NCI-H510A (cell line): ENCODE measurements at regions not wholly inside any gene's neighbourhood (a gene's known extent, or its start where the extent isn't known, plus 50 kb on each side); places are given as distances from the start of the nearest gene placed in this dataset.
"Not testable (repeated sequence)": the region's sequence is repeated elsewhere in the genome, so short reads cannot be mapped to it uniquely, and the experiment has no call there.

Source experiments
- DNase-seq: peaks from one replicate; lab custom pipeline; 2025; lab: John Stamatoyannopoulos, UW

DNA sequence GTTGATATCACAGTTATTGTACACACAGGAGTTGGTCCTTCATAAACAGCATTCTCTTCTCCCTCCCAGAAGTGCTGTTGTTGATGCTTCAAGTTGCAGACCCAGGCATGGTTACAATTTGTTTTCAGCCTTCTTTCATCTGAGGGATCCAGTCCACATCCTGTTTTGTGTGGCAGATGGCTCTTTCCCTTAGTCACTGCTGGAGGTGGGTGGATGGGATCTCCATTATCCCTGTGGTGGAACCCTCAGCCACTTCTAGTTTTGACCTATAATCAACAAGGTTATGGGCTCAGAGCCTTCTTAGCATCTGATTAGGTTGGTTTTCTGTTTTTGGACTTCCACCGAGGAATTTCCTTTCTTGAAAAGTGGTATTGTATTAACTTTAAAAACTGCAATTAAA, 214.2 kb downstream of the SH2D4B start:
- DNase-seq = no peak

DNA sequence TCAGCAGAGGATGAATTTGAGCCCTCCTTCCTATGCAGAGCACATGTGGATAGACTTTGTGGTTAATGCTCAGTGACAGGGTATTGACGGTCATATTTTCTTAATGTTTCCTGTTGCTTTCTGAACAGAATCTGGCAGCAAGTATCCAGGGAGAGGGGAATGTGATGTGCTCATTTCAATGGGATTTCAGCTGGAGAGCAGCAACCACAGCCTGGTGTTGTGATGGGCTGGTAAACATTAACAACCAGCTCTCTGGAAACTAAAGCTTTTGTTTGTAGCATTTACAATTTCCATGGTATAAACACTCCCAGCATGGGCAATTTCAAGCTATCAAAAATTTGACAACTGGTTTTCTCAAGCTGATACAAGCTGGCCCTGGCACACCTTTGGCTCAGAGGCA, 215.9 kb downstream of the SH2D4B start:
- DNase-seq = no peak

DNA sequence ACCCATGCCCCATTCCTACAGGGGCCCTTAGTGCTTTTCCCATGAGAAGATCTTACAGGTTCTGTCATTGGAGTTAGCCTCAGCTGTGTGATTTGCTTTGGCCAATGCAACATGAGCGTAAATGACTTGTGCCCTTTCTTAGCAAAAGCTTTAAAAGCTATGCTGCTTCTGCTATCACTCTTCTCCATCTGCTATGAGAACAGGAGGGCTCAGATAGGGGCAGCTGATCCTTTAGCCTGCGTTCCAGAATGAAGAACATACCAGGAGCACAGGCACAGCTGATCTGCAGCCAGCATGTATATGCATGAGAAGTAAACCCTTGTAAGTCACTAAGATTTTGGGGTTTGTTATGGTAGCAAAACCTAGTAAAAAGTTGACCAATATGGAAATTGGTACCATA, 218.2 kb downstream of the SH2D4B start:
- DNase-seq = no peak

DNA sequence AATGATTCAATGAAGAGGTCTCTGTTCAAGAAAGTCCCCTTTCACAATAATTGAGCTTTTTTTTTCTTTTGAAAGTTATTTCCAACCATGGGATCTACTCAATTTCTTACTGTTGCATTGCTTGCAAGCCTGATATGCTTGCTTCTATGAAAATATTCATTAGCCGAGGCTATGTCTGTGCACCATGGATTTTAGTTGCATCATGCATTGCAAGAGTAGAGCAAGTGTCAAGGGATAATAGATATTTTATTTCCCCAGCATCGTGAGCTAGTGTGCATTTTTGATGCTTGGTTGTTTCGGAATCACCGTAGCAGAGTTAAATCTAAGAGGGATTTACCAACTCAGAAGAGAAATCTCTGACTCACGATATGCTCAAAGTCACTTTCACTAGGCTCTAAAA, 222.0 kb downstream of the SH2D4B start:
- DNase-seq = no peak

DNA sequence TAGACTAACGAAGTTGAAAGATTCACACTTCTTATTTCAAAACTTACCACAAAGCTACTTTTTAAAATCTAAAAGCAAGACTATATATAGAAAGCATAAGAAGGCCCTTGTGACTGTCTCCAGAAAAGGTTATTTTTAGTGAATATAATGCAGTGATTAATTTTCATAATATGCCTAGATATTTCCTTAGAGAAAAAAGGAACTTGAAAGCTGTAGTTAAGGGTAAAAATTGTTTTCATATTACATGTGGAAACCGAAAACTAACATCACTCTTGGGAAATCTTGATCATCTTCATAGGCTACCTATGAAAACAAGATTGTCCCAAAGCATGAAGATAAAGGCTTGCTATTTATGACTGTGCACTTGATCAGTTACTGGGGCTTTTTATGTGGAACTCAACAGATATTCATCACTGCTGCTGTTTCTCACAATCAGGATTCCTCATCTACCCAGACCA, 223.2 kb downstream of the SH2D4B start:
- no peak for DNase-seq

DNA sequence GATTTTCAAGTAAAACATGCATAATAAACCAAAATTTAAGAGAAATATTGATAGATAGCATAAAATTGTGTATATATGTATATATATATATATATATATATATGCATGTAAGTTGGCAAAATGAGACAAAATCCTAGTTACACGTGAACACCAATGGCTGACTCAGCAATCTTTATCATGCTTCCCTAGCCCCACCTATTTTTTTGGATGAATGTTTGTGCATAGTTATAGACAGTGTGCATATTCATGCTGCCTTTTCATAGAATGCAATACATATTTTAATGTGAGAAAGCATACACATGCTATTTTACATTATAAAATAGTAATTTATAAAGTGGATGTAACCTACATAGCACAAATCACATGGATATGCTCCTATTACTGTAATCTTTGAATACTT, 230.3 kb downstream of the SH2D4B start:
- no peak for DNase-seq

DNA sequence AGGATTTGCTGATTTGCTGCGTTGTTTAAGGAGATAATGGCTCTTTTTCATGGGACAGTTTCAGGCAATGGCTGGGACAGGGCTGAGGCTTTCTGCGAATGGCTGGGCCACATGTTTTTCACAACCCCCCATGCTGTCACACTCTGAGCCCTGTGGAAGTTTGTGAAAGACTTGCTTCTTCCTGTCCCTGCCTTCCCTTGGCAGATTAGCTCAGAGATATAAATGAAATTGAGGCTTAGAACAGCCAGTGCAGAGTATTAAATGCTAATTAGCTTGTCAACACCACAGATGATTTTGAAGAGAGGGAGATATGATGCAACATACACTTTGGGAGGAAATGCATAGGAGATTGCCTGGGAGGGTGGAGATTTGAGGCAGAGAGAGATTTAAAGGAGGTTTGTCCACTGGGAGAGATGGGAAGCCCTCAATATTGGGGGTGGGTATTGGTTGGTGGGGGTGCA, 232.0 kb downstream of the SH2D4B start:
- DNase-seq = no peak

DNA sequence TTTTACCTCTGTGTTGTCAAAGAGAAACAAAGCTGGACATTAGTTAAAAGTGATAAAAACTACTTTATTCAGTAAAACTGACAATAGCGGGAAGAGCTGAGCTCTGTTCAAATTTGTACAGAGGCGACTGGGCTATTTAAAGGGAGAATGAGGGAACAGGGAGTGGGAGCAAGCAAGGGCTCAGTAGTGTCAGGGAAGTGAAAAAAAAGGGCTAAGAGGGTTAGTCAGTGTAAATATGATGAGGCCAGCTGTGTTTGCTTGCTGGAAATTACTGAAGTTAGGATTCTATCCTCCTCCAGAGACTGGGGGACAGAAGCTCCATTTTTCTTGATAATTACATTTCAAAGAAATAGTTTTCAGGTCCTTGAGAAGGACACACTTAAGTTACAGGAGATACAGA, 232.5 kb downstream of the SH2D4B start:
- DNase-seq = no peak

DNA sequence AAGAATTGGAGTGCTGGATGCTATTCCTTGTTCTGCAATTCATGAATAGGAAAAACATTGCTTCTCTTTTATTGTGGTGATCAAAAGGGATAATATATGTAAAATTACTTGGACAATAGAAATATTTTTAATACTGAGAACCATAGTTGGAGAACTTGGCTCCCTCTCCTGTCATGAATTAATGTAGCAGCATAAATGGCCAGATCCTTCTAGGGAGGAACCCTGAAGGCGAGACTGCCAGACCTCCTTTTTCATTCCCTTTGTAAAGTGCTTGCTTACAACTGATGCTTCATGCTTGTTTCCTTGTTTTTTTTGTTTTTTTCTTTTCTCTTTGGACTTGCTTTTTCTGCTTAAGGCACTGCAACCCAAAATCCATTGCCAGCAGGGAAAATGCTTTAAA, 233.6 kb downstream of the SH2D4B start:
- no peak for DNase-seq

DNA sequence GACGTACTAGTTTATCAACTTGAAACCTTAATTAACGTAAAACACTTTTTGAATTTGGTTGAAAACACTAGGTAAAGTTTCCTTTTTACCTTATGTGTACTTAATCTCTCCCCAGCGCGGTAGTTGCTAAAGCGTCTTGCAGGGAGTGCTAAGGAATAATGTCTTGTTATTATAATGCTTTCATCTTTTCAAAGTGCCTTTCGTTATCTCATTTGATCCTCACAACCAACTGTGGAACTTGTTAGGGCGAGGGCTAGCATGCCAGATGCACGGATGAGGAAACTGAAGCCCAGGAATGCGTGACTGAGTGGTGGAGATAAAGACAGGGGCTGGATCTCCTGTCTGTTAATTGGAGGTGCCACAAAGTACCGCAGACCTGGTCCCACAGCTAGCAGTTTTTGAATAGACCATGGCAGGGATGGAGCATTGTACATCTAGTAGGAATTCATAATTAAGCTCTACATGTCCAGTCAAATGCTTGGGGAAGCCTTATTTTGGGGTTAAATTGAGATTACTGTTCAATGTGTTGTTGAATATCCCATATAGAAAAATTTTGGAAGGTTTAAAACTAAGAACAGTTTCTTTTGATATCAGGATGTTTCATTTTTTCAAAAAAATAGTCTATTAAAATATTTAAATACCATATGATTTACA, 234.3 kb downstream of the SH2D4B start:
- DNase-seq = no peak

DNA sequence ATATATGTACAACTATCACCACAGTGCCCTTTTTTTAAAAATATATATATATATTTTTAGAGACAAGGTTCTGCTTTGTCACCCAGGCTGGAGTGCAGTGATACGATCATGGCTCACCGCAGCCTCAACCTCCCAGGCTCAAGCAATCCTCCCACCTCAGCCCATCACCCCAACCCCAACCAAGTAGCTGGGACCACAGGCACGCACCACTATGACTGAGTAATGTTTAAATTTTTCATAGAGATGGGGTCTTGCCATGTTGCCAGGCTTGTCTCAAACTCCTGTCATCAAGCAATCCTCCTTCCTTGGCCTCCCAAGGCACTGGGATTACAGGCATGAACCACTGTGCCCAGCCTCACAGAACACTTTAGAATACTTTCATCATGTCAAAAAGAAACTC, 234.9 kb downstream of the SH2D4B start:
- DNase-seq = no peak

DNA sequence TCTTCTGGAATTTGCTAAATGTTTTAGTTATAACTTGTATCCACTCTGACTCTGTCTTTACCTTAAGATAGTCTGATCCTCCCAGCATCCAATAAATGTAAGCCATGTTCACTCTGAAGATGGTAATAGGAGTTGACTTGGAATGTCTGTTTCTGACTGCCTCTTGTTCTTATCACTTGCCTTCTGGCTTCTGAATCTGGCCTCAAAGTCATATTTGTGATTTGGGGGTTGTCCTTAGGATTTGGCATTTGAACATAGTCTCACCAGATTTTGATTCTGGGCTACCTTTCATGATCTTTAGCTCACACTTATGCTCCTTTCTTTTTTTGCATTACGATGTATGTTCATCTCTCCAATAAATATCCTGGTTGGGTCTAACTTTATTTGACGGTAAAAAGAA, 247.0 kb downstream of the SH2D4B start:
- DNase-seq = no peak

DNA sequence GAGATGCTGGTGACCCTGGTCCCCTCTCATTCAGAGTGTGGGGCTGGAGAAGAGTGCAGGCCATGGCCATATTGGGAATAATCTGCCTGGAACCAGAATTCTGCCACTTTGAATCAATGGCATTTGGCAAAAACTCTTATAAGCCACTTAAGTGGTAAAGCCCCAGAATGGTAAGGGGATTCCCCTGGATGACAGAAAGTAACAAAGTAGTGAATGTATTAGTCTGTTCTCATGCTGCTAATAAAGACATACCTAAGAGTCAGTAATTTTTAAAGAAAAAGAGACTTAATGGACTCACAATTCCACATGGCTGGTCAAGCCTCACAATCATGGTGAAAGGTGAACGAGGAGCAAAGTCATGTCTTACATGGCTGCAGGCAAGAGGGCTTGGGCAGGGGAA, 248.6 kb downstream of the SH2D4B start:
- DNase-seq = no peak

DNA sequence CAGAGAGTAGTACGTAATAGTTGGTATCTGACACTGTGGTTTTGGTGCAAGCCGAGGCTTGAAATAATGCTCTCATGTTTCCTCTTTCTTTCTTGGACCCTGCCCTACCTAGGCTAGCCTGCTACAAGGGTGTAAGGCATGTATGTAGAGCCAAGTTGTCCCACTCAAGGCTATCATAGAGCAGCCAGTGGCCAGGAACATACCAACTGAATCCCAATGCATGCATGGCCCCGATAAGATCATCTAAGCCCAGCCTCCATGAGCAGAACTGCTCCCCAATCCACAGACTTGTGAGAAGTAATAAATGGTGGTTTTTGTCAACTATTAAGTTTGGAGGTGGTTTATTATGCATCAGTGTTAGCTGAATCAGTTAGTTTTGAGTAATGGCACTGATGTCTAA, 250.2 kb downstream of the SH2D4B start:
- DNase-seq = no peak

DNA sequence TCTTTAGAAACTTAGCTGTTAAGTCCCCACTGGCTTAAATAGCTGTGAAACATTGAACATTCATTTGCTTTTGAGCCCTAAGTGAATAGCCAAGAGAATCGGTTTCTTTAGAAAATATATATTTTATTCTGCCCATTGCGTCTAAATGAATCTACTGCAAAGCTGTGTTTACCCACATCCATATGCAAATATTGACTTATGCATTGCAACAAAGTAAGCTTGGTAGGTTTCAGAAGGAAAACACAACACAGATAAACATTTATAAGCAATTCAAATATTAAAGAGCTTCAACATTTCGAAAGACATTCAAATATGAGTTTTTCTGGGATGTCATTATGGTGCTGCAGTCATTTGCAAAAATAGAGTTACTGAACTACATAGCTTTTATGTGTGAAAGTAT, 257.3 kb downstream of the SH2D4B start:
- DNase-seq = no peak

DNA sequence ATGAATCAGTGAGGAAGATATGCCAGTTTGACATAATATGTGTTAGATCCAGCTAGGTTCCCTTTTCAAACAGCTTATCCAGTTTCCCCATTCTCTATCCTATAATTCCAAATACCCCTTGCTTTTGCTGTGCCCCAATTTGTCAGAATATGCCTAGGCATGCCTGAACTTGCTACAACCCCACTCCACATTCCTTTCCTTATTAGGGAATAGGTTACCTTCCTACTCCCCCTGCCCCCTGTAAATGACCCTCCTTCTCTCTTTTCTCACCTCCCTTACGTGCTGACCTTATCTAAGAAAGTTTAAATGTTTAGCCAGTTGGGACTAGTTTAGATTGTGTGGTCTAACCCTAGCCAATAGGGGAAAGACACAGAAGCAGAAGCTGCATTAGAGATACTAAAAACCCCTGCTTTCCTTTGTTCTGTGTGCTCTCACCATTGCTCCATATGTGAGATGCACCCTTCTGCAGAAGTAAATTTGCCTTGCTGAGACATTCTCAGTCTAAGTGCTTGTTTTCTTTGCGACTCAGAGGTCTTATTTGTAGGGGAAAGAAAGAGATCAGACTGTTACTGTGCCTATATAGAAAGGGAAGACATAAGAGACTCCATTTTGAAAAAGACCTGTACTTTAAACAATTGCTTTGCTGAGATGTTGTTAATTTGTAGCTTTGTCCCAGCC, 267.8 kb downstream of the SH2D4B start:
- no peak for DNase-seq

DNA sequence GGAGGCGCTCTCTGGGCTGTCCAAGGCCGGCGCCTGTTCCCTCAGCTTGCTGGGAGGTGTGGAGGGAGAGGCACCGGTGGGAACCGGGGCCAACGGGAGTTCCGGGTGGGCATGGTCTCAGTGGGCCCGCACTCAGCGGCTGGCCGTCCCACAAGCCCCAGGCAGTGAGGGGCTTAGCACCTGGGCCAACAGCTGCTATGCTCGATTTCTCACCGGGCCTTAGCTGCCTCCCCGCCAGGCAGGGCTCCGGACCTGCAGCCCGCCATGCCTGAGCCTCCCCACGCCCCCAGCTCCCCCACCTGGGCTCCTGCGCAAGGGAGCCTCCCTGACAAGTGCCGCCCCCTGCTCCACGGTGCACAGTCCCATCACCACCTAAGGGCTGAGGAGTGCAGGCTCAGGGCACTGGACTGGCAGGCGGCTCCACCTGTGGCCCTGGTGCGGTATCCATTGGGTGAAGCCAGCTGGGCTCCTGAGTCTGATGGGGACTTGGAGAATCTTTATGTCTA, 276.5 kb downstream of the SH2D4B start:
- DNase-seq = no peak

DNA sequence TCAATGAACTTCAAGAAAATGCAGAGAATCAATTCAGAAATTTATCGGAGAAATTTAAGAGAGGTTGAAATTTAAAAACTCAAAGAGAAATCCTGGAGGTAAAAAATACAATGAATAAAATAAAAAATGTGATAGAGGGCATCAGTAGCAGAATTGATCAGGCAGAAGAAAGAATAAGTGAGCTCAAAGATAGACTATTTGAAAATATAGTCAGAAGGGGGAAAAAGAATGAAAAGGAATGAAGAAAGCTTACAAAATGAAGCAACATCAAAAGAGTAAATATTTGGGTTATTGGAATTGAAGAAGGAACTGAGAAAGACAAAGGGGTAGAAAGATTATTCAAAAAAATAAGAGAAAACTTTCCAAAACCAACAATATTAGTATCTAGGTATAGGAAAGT, 291.4 kb downstream of the SH2D4B start:
- DNase-seq = no peak

DNA sequence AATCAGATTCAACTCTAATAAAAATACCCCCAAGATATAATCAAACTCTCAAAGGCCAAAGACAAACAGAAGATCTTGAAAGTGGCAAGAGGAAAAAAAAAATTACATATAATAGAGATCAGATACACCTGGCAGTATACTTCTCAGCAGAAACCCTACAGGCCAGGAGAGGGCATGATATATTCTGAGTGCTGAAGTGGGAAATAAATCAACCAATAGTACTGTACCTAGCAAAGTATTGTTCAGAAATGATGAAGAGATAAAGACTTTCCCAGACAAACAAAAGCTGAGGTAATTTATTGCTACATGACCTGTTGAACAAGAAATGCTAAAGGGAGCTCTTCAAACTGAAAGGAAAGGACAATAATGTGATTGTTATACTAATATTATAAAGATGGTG, 291.9 kb downstream of the SH2D4B start:
- DNase-seq = no peak

DNA sequence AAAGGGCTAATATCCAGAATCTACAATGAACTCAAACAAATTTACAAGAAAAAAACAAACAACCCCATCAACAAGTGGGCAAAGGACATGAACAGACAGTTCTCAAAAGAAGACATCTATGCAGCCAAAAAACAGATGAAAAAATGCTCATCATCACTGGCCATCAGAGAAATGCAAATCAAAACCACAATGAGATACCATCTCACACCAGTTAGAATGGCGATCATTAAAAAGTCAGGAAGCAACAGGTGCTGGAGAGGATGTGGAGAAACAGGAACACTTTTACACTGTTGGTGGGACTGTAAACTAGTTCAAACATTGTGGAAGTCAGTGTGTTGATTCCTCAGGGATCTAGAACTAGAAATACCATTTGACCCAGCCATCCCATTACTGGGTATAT, 295.0 kb downstream of the SH2D4B start:
- DNase-seq = not testable (repeated sequence)

DNA sequence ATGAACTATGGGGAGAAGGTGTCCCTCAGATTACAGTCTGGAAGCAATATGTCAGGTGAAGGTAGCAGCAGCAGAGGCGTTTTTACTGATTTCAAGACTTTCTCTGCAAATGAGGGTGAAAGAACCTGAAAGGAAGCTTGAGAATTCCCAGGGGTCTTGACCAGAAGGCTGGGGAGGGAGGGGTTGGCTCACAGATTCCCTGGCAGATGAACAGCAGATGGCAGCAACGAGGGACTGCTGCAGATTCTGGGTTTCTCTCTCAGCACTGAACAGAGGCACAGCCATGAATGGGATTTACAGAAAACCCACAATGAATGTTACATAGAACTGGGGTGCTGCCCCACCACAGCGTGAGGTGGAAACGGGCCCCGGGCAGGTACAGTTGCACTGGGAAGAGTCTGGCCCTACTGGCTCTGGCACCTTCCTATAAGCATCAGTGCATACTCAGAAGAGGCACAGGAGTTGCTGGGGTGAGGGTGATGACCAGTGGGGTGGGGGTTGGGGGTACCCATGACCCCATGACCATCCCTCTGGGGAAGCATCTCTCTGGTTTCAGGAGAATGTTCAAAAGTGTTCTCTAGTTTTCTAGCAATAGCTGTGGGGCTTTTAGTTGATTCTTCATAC, 317.8 kb downstream of the SH2D4B start:
- DNase-seq = no peak

DNA sequence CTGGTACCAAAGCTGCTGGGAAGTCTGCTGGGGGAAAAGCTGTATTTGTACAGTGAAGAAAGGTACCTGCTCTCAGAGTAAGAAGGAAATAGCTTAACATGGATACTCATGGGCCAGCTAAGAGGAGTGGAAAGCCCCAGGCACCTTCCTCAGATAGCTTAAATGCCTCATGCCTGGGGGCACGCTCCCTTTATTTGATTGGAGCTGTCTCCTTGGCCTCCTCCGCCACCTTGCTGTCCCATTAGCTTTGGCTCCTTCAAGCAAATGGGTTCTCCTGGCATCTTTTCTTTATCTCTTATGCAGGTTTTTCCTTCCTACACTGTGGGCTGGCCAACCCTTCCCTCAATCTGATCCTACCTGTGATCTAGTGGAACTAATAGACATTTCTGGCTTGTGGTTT, 318.5 kb downstream of the SH2D4B start:
- DNase-seq = no peak

DNA sequence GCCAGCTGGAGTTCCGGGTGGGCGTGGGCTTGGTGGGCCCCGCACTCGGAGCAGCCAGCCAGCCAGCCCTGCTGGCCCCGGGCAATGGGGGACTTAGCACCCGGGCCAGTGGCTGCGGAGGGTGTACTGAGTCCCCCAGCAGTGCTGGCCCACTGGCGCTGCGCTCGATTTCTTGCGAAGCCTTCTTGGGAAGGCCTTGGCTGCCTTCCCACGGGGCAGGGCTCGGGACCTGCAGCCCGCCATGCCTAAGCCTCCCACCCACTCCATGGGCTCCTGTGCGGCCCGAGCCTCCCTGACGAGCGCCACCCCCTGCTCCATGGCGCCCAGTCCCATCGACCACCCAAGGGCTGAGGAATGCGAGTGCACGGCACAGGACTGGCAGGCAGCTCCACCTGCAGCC, 321.6 kb downstream of the SH2D4B start:
- not testable (repeated sequence) for DNase-seq
